Heart left ventricle (tissue), 13 donors: ENCODE measurements at regions not wholly inside any gene's neighbourhood (a gene's known extent, or its start where the extent isn't known, plus 50 kb on each side); places are given as distances from the start of the nearest gene placed in this dataset.

Source experiments
- CTCF ChIP-seq, 12 donors: fragments of 200-600 bp; sonication (generic) in 4 of 12; IDR thresholded peaks; one replicate each; pipeline versions ENCODE4 v1.5.0 to v1.8.0; 2018 to 2022; ENCODE audit warnings: antibody characterized with exemption in 12 of 12, mild to moderate bottlenecking in 5 of 12
- POLR2A ChIP-seq, 2 donors: fragments of 450-650 bp; IDR thresholded peaks; one replicate each; pipeline ENCODE4 v1.6.1; 2017; ENCODE audit warnings: antibody characterized with exemption in 2 of 2, mild to moderate bottlenecking in 2 of 2, moderate library complexity in 2 of 2
- donor health status: ischemic (EF 13 %, LVEDD 7.1; RV severe dilation, severe dysfunction).
- donor health status: DM: no; HTN: yes; CAD: no.
- donor health status: DM: no; HTN: no; CAD: no.
- donor health status: ischemic (EF 25% LVEDD 6.9; RV normal size, moderate dysfunction).
- donor health status: ischemic (EF 25% LVEDD 5.7; RV mildly dilated, moderate dysfunction).
- donor health status: ischemic (EF 35%, LVEDD 5.7; RV mildly dilated, moderate dysfunction).
- donor health status: nonischemic (EF 11% LVEDD 7.7; RV severe dilation, severe dysfunction).
- donor health status: DM: yes; HTN: yes; CAD: no.
- donor health status: PGD.
- donor health status: ischemic (EF 29% LVEDD 5.4; RV normal size, mild dysfunction).
- donor health status: nonischemic (EF 23%, LVEDD 6.1; RV moderate dilation, normal function).

GRCh38 chr13:65808061-65808460, 1422.1 kb downstream of the PCDH9 start:
- TF ChIP-seq POLR2A (IDR thresholded peaks at IDR 0.05): no peak
- no peak for TF ChIP-seq CTCF (IDR thresholded peaks at IDR 0.05)
